A204.1 (cell line): ENCODE measurements at regions not wholly inside any gene's neighbourhood (a gene's known extent, or its start where the extent isn't known, plus 50 kb on each side); places are given as distances from the start of the nearest gene placed in this dataset.
"Not testable (repeated sequence)": the region's sequence is repeated elsewhere in the genome, so short reads cannot be mapped to it uniquely, and the experiment has no call there.

Experiments used
- FAIRE-seq: peaks from 2 replicates; lab custom pipeline; 2012; peaks lifted over from hg19 to GRCh38; lab: Jason Lieb, UNC

DNA sequence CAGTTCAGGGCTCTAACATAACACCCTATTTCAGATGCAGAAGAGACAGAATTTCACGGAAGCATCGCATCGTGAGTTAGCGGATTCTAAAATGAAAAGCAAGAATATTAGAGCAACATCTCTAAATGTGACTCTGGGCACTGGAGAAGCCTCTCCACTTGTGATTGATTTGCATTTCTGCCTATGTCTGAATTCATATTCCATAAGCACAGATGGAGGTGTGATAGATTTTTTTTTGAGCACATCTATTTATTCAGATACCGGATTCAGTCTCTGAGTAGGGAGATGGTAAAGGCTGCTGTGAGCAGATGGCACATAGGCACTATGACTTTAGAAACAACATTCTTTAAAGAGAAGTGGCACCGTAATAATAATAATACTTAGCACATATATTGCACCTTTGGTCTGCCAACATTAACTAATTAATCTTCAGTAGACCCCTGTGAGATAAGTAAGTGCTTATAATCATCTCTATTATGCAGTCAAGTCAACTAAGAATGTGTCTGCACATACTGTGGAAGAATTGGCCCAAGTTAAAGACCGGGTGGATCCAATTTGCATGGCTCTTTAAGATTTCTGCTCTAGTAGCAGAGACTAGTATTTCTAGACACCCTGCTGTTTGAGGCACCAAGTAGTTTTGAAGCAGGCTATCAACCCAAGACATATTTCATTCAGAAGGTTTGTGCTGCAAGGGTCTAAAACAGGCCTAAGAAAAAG lies 685.0 kb downstream of the CETN3 start:
- FAIRE-seq = no peak

DNA sequence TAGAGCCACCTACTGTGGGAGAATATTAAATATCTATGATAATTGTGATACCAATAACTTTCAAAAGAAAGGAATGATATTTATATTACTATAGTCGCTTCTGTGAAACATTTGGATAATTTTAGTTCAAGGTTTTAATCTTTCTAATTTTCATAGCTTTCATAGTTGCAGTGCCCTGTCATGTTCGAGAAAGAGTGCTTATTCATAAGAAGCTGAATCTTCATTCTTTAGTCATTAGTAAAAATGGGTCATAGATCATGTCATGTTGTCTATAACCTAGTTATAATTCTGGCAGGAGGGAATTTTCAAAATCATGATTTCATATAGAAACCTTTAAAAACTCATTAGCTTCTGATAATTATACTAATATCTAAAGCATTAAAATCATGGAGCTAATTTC lies 685.6 kb downstream of the CETN3 start:
- no peak for FAIRE-seq

DNA sequence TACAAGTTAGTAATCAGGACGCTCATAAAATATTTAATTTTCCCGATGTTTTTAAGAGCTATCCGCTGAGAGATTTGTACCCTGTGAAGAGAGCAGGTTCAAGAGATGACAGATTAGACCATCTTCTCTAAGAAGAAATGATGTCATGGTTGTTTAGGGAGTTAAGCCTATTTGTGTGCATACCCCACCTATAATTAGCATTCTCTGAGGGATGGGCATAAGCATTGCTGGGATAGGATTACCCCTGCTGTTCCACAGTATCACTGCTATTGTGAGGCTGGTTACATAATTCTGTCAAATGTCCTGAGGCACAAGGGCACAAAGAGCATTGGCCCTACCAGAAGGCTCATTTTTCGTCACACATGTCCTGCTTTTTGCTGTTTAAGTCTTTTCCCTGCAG lies 687.0 kb downstream of the CETN3 start:
- FAIRE-seq = no peak

DNA sequence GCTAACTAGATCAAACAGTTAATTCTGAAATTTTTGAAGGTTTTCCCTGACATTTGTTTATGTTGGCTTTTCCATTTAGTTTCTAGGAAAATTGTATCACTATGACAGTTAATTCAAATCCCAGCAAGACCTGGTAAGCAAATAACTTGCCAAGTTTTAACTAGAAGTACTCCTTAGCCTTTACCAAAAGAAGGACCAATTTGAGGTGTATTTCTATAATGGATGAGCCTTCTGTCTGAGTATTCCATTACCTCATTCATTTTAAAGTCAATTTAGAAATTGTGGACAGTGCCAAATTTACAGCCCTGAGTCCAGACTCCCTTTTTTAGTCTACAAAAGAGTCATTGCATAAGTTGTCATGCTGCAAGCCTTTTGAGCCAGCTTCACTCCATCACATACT lies 687.6 kb downstream of the CETN3 start:
- FAIRE-seq = no peak

DNA sequence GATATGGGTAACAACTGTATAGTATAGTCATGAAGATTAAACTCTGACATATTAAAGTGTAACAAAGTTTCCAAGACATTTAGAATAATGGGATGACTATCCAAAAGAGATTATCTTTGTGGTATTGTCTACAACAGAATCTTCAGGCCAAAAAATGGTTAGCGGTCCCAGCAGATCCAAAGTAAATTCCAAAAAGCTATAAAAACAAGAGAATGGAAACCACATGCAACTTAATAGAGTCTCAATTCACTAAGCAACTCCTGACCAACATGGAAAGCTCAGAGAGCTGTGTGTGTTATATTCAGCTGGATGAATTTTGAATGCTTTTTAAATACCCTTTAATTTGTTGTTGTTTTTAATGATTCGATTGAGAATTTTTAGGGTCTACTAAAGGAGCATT lies 688.2 kb downstream of the CETN3 start:
- no peak for FAIRE-seq

DNA sequence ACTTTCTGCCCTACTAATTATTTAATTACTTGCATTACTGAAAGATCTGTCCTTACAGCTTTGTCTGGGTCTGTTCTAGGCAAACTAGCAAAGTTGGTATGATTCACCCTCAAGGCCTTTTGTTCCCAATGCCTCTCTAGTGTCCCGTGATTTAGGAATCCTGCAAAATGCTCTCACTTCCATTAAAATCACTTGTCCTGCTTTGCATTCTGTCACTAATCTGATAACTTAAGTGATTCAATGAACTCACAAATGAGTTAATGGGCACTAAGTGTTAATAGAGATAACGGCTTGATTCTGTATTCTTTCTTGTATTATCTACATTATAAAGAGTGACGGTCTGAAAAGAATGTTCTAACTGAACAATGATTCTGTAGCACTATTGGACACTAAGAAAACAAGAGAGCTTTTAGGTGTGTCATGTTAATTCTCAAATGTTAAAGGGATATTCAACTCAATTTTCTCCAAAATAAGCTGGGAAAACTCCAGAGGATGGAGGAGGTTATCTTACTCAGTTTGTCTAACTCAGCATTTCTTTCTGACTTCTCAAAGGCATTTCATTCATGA lies 697.3 kb downstream of the CETN3 start:
- no peak for FAIRE-seq

DNA sequence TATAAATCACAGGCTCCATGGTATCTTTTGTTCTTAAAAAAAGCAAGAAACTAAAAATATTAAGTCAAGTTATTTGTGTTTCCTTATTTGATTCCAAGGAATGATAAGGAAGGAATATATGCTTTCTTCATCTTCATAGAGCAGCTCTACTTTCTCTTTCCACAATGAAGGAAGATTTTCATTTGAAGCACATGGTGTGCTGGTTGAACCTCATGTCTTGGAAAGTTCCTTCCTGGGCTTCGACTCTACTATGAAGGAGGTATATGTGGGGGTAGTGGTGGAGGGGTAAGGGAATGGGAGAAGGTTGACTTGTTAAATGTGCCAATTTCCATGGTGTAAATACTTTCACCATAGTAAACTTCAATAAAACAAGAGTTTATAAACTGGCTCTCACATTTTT lies 698.0 kb downstream of the CETN3 start:
- no peak for FAIRE-seq

DNA sequence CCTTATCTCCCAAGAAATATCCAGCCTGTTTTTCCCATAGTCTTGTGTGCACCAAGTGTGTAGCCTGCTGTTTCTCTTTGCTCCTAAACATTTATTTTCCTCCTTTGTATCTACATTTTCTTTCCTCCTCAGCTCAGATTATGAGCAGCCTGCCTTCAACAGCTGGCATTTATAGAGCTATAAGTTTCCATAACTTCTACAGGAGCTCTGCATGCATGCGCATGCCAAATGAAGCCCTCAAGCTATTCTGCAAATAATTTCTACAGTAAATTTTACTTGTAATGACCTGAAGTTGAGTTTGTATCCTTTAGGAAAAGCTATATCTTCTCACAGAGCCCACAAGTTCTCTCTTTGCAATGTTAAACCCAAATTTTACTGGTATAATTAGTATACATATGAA lies 699.5 kb downstream of the CETN3 start:
- no peak for FAIRE-seq

DNA sequence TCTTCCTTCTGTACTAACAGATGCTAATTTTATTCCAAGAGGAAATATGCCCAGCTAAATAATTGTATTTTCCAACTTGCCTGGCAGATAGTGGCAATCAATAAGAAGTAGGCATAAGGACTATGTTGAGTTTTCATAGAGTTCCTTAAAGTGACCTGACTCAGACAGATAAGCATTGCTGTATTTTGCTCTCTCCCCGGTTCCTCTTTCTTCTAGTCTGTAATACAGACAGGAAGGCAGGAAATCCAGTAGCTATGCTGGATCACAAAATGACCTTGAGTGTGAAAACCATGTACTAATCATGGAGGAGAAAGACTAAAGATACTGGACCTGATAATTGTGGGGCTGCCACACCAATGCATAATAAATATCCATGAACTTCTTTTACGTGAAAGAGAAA lies 701.7 kb downstream of the CETN3 start:
- no peak for FAIRE-seq

DNA sequence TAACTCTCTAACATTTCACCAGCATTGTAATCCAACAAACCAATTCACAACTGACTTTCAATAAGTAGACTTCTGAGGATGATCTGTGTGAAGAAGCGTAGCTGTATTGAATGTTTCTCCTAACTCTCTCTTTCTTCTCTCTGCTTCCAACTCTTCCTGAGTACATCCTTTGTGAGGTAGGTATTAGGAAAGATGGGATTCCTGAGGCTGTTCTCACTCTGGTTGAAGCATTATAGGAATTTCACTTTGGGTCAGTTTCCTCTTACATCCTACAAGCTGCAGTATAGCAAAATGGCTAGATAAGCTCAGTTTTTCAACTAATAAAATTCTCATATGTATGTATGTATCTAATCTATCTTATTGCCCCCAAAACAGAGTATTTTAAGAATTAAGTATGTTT lies 702.8 kb downstream of the CETN3 start:
- no peak for FAIRE-seq

DNA sequence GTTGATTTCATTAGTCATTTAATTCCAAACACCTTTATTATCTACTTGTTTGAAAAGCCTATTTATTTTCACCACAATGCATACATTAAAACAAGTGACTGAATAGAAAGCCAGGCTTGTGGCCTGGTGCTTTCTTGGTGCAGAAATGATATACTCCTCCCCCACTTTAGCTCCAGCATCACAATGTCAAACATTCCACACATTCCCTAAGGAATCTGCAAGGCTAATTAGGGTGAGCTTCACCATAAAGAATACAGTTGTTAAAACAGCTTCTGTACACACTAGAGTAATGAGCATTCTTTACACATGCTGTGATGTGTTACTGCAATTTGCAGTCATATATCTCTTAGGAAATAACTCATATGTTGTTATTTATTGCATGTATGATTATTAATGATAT lies 705.7 kb downstream of the CETN3 start:
- no peak for FAIRE-seq

DNA sequence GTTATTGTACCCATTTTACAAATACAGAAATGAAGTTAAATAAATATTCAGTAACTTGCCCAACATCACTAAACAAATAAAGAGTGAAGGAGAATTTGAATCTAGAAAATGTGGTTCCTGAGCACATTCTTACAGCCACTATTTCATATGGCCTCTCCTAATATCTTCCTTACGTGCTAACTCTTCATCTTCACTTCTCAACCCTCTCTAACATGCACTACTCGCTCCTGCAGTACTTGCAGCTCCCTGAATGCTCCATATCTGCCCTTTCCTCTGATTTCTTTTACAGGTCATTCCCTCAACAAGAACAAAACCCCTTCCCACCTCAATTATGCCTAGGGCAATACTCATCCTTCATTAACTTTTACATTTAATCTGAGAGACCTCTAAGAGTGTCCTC lies 711.5 kb downstream of the CETN3 start:
- no peak for FAIRE-seq

DNA sequence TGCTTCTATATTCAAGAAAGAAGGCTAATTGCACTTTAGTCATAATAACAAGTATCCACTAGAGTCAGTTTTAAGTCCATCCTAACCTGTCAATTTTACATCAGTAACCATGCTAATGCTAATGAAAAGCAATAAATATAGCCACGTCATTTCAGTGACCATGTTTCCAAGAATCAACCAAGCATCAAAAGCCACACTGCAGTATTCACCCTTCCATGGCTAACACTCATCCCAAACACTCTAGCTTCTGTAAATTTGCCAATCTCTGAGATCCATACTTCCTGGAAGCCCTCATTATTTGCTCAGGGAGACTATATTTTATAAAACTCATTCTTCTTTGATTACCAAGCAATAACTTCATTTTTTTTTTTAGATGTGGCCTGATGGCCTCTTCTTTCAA lies 712.0 kb downstream of the CETN3 start:
- FAIRE-seq = no peak

DNA sequence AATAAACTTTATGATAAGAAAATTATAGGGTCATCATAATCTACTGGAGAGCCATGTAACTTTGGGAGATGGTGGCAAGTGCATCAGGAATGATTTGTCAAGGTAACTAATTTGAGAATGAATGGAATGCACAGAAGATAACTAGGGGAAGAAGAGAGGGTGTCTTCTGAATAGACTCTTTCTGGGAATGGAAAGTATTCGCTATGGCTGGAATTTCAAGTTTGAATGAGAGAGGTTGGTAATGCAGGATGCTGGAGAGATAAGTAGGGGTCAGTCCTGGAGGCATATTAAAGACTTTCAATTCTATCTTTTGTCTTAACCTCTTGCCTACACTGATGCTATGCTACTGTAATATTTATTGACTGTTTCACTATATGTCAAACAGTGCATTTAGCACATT lies 714.2 kb downstream of the CETN3 start:
- no peak for FAIRE-seq

DNA sequence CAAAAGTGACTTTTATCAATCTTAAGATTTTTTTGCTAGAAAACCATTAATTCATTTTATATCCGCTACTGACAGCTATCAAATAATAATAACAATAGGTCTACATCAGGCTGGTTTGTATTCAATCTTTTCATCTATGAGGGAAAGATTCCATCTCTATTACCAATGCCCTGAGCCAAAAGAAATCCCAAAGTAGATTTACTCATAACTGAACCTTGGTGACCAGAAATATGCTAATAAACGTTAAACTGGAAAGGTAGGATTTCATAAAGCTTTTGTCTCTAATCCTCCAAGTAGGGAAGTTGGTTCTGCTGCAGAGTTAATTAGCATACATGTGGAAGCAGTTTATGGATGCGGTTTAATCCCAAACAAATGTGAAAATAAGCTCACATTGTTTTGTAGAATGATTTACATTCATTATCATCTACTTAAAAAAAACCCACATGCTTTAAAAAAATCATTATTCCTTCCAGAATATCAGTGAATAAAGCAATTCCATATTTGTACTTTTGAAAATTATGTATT lies 715.5 kb downstream of the CETN3 start:
- FAIRE-seq = no peak

DNA sequence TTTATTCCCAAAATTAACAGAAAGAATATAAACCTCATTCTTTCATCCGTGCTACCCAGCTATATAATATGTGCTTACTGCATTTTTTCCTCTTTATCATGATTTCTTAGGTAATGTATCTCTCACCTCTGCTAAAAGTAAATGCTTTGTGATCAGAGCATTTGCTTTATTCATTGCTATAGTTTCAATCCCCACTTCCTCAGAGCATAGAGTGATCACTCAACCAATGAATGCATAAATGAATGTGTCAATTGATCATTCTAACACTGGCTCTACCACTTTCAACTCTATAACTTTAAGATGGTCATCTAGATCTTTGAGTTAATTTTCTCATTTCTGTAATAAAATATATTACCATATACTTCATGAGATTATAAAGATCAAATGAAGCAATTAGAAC lies 719.2 kb downstream of the CETN3 start:
- no peak for FAIRE-seq

DNA sequence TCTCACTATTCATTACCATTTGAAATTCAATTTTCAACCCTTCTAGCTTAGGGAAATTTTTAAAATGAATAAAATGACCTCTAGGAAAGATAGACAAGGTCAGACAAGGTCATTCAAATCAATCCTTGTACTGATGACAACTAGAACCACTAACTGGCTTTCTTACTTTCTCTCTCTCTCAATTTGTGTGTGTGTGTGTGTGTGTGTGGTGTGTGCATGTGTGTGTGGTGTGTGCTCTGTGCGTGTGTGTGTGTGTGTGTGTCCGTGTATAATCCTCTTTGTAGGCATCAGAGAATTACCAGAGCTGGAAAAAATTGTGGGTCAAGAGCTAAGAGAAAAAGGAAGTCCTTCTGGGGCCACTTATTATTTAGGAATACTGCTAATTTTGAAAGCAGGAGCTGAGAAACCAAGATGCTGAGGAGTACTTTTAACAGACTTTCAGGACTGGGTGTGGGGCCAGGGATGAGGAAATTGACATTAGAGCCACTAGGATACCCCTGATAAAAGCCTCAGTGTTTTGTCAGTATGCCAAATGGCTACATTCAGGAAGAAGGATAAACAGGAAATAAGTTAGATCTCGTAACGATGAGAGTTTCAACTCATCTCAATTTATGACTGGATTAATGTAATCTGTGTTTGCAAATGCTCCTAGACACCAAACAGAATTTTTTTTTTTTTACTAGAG lies 723.3 kb downstream of the CETN3 start:
- no peak for FAIRE-seq

DNA sequence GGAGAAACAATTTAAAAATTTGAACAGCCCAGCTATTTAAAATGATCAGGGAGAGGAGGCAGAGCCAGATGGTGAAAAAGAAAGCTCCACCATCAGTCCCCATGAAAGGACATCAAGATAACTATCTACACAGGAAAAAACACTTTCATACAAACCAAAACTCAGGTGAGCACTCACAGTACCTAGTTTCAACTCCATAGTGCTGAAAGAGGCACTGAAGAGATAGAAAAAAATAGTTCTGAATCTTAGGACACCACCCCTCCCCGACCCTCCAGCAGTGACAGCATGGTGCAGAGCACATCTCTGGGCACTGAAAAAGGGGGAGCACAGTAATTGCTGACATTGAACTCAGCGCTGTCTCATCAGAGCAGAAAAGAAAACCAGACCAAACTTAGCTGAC lies 732.9 kb downstream of the CETN3 start:
- FAIRE-seq = no peak

DNA sequence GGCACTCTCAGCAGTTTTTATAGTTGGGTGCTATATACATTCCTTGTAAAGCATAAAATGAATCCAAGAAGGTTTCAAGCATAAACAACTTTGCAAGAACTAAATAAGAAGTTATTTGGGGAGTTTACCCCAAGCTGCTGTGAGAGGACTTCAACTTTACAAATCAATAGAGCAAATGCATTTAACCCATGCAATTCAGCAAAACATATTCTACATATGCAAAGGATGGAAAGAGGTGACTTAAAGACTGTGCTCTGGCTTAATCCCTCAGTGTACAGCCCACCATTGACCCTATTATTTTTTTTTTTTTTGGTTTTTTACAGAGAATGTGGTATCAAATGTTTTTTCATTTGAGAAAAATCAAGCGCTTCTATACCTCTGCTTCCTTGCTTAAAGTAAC lies 736.5 kb downstream of the CETN3 start:
- no peak for FAIRE-seq

DNA sequence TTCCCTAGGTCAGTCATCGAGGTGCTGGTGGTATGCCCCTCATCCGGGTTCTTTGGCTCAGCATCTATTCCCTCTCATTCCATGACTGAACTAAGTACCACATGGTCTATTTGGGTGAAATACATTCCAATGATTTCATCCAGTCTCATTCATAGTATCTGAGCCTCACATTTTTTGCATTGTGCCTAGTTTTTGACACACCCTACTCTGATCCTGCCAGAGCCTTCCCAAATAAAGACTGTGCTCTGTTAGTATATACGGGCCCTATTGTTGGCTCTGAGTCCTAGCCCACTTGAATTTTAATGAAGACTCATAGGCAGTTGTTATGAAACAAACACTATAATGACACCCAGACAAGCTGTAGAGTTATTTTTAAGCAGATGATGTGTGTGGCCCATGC lies 740.7 kb downstream of the CETN3 start:
- FAIRE-seq = no peak

DNA sequence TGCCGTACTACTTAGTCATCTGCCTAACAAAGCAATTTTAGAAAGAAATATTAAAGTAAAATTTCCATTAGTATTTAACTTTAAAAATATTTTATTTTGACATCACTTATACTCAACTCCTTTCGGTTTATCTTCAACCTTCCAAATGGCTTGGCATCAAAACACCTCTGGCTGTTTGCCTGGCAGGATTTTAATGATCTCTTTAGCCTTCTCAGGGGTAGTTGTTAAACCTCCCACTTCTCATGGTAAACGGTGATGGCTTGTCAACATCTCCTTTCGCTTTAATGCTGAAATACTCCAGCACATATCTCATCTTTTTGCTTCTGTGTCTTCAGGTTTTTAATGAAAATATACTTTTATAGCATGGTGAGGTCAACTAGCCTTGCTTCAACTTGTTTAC lies 747.1 kb downstream of the CETN3 start:
- FAIRE-seq = no peak

DNA sequence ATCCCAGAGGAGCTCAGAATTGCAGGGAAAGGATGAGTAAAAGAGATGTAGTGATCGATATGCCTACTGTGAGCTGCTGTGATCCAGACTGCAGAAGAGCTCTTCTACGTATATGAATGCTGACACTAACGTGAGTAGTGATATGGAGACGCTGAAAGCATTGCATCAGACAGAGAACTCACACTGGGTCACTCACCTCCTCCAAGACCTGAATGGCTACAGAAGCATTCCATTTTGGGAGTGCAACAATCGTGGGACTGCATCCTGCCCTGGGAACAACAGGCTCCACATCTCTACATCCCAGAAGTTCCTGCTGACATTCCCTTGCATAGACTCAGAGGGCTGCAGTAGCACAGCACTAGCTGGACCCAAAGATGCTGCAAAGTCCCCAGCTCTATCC lies 755.9 kb upstream of the MEF2C start:
- FAIRE-seq = no peak

DNA sequence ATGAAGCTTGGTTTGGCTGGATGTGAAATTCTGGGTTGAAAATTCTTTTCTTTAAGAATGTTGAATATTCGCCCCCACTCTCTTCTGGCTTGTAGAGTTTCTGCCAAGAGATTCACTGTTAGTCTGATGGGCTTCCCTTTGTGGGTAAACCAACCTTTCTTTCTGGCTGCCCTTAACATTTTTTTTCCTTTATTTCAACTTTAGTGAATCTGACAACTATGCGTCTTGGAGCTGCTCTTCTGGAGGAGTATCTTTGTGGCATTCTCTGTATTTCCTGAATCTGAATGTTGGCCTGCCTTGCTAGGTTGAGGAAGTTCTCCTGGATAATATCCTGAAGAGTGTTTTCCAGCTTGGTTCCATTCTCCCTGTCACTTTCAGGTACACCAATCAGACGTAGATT lies 751.2 kb upstream of the MEF2C start:
- FAIRE-seq = not testable (repeated sequence)

DNA sequence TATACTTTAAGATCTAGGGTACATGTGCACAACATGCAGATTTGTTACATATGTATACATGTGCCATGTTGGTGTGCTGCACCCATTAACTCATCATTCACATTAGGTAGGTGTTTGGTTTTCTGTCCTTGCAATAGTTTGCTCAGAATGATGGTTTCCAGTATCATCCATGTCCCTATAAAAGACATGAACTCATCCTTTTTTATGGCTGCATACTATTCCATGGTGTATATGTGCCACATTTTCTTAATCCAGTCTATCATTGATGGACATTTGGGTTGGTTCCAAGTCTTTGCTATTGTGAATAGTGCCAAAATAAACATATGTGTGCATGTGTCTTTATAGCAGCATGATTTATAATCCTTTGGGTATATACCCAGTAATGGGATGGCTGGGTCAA lies 747.1 kb upstream of the MEF2C start:
- not testable (repeated sequence) for FAIRE-seq
